CD4-positive, alpha-beta T cell treated with Interleukin-21 for 1 hour (primary cell): ENCODE measurements at regions not wholly inside any gene's neighbourhood (a gene's known extent, or its start where the extent isn't known, plus 50 kb on each side); places are given as distances from the start of the nearest gene placed in this dataset.

Source experiments
- DNase-seq: peaks from one replicate; pipeline ENCODE4 v3.0.0-alpha.2; 2020

DNA sequence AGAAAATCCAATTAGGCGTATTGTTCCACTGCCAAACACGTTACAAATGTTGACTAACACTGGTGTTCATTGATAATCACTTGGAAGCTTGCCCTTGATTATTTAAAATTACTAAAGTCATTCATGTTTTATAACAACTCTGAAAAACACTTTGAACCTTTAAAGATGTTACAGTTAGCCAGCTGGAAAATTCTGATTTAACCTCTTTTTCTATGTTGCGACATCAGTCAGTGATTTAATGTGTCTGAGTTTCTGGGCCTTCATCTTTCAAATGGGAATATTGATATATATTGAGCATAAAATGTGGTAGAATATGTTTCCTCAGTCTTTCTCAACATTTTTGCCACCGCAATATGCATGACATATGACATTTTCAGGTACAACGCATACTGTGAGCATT, 274.1 kb upstream of the TENM3 start:
- no peak for DNase-seq

DNA sequence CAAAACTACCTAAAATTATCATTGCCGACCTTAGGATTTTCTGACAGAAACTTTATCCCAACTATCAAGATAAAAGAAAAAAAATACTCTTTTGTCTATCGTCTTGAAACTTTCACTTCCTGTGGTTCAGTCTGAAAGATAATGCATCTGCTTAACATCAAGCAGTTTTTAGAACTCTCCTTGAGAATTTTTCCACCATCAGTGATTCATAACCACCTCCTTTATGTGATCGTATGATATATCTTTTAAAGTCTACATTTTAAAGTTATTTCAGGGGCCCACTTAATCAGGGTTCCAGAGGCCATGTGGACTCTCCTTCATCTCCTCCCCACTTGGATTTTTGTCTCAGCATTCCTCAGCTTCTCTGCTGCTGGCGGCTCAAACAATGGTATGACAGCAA, 272.8 kb upstream of the TENM3 start:
- DNase-seq = no peak

DNA sequence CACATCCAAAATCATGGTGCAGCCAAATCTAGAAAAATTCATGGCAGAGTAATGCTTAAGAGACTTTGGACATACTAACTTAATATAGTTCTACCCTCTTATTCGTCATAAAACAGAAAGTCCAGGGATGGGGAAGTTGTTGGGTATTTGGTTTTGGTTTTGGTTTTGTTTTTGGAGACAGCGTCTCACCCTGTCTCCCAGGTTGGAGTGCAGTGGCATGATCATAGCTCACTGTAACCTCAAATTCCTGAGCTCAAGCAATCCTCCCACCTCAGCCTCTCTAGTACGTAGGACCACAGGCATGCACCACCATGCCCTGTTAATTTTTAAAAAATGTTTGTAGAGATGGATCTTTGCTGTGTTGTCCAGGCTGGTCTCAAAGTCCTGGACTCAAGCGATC, 271.8 kb upstream of the TENM3 start:
- no peak for DNase-seq

DNA sequence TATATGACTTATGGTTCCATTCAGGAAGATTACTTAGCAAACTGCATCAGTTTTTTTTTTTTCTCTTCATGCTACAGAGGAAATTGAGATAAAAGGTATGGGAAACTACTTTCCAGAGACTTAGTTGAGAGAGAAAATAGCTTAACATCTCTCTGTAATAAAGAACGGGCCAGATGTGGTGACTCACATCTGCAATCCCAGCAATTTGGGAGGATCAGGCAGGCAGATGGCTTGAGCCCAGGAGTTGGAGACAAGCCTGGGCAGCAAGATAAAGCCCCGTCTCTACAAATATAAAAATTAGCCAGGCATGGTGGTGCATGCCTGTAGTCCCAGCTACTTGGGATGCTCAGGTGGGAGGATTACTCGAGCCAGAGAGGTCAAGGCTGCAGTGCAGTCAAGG, 271.2 kb upstream of the TENM3 start:
- no peak for DNase-seq

- no peak for DNase-seq
Observed at GRCh38 chr4:181976764-181977163, 266.4 kb upstream of the TENM3 start.

GRCh38 chr4:181982437-181982836, 260.8 kb upstream of the TENM3 start:
- DNase-seq = no peak

GRCh38 chr4:181982856-181983255, 260.3 kb upstream of the TENM3 start:
- no peak for DNase-seq

DNA sequence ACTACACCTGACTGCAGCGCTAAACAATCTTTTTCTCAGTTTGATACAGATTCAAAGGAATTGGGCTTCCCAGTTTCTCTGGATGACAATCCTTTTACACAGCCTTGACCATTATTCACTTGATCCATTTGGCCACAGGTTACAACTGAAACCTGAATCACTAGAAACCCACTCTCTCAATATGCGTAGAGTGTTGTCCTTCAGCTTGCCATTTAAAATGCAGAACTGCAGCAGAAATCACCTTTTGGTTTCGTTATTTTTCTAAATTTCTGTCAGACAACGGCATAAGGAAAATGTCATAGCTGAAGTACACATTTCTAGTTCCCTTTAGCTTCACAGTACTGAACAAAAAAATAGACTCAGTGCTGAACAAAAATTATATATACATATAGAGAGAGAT, 255.8 kb upstream of the TENM3 start:
- DNase-seq = no peak

- no peak for DNase-seq
Observed at GRCh38 chr4:181989071-181989470, 254.1 kb upstream of the TENM3 start.

DNA sequence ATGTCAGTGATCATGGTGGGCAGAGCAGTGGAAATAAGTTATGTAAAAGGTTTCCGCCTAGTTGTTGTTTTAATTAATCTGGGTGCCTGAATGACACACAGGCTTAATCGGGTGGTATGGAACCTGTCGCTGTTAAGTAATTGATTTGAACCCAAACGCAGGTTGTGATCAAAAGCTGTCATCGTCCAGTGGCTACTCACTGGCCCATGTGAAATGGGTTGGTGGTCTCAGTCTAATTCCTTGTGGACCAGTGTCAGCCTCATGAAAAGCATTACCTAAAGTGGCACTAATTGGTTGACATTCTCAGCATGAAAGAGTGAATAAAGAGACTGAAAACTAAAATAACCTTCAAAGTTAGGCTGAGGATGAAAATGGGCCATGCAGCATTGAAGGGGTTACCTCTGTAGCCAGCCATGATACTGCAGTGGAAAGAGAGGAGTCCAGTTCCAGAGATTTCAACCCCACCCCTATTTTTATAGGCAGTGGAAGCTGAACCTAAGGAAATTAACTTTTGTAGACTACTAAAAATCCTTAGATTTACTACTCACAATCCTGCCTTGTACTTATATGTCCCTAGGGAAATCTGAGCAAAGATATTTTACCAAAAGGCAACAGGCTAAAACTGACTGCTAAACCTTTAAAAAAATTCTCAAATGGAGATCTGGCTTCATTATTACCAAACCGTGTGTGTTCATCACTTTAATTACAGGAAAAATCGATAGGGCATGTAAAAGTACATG, 251.7 kb upstream of the TENM3 start:
- no peak for DNase-seq

- no peak for DNase-seq
Observed at GRCh38 chr4:181998398-181999295, 244.6 kb upstream of the TENM3 start.

GRCh38 chr4:182000077-182000476, 243.1 kb upstream of the TENM3 start:
- no peak for DNase-seq

GRCh38 chr4:182010876-182011275, 232.3 kb upstream of the TENM3 start:
- DNase-seq = no peak

DNA sequence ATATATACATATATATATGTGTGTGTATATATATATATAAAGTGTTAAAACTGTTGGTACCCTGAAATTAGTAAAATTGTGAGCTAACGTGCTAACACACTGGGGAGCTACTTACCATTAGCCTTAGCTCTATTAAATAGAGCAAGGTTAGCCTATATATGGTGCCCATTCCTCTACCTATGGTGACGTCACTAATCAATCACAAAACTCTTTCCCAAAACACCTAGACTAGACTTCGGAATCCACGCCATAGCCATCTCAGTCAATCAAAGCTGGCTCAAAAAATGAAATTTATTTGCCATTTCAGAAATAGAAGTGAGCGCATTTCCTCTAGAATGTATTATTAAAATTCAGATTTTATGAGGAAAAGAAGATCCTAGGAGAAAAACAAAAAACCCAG, 229.0 kb upstream of the TENM3 start:
- no peak for DNase-seq

DNA sequence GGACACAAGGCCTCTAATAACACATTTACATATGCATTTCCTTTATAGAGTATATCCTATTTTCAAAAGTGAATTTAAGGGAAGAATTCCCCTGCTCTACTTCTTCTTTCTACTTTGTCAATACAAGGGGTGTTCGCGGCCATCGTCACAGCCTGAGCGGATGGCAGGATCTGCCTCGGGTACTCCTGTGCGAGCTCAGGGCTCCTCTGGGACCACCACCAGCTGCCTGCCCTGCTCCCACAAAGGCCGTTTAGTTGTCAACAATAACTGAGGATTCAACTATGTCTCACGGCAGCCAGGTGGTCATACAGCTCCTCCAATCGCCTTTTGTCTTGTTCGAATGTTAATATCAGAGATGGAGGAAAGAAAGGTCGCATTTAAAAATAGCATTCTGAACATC, 228.2 kb upstream of the TENM3 start:
- DNase-seq = no peak

DNA sequence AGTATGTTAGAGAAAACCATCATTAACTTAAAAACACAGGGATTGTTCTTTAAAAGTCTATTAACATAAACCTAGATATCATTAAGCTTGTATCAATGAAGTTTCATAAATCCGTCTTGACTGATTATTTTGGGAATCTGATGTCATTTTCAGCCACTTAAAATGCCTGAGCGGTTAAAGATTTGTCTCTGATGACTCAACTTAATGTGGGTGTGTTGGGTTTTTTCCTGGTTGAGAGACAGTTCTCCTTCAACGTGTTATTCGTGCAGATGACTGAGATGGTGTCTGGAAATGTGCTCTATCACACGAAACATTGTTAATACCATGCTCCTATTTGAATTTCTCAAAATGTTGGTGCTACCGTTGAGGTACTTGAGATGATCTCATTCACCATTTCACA, 227.3 kb upstream of the TENM3 start:
- DNase-seq = no peak

DNA sequence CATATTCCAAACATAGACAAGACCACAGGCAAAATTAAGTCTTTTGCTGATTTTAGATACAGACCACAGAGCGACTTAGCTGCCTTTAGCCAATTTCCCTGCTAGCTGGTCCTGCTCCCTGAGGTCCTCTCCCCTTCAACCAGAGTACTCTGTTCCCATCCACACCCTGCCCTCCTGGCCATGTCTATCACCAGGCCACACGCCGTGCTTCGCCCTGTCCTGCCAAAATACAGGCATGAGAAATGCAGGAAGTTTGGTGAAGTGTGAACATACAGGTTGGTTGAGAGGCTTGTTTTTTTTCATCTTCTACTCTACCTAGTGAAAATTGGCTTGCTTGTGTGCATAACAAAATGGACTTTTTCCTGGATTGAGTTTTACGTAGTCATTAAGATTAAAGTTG, 226.2 kb upstream of the TENM3 start:
- DNase-seq = no peak

GRCh38 chr4:182018691-182019090, 224.5 kb upstream of the TENM3 start:
- no peak for DNase-seq

DNA sequence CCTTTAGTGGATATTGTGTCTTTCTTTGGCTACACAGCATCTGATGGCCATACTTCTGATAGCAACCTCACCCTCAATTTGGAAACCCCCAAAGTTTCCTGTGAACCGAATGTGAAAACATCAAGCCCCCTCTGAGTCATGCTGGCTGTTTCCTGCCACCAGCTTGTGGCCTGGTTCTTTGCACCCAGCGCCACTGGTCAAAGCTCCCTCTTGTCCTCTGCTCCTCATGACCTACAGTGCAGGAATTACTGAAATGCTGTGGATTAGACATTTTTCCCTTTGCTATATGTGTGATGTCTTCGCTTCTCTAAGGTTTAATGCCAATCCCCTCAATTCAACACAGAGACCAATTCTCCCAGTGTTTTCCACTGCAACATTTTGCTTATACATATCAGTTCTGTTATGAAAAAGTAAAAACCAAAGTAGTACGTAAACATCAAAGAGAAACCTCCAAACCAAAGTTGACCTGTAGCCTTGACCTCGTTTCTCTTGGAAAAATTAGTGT, 224.0 kb upstream of the TENM3 start:
- DNase-seq = no peak

DNA sequence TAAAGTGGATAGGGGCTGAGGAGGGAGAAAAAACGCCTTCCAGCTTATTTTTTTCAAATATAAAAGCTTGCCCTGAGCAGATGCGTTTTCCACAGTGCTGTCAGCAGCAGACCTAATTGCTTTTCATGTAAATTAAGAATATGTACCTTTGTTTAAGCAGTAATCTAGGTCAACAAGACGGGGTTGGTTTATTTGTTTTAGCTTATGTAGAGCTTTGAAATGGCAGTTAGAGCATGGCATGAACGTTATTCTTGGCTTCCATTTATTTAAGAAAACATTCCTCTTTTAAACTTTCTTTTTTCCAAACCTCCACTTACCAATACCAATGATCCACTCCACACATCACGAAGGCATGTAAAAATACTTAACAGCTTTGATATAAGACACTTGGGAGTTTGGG, 220.3 kb upstream of the TENM3 start:
- DNase-seq = no peak

- no peak for DNase-seq
Observed at GRCh38 chr4:182023469-182023868, 219.7 kb upstream of the TENM3 start.

- no peak for DNase-seq
Observed at GRCh38 chr4:182042945-182043344, 200.3 kb upstream of the TENM3 start.

GRCh38 chr4:182048871-182049270, 194.3 kb upstream of the TENM3 start:
- DNase-seq = no peak

DNA sequence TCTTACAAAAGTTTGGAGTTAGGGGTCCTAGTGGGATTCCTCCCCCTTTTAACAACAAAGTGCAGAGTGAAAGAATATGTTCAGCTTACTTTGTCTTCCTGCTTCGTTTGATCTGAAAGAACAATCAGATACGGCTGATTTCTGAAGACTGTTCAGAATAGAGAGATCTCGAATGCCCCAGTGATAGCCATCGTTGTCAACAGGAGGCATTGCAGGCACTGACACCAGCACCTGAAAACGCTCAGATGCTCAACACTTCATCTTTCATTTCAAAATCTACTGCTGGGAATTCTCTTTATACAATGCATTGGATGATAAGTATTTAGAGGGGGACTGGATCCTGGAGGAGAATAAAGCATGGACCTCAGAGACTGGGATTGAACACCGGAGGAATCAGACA, 186.3 kb upstream of the TENM3 start:
- no peak for DNase-seq
